Caco-2 (cell line): ENCODE measurements at regions not wholly inside any gene's neighbourhood (a gene's known extent, or its start where the extent isn't known, plus 50 kb on each side); places are given as distances from the start of the nearest gene placed in this dataset.

Source experiments
- BruUV-seq: library from RNA; stranded (reverse); fragments of 400-500 nt; replicated peaks from 2 replicates; lab custom pipeline; 2021; lab: Mats Ljungman, UMichigan
- CTCF ChIA-PET: fragments of 300-600 bp; sonication (Branson Sonifier 250); formaldehyde crosslinking; loops from one replicate; lab custom pipeline; 2022; ENCODE audit warnings: antibody characterized with exemption; lab: Charles Lee
- POLR2A ChIA-PET: fragments of 300-600 bp; sonication (Branson Sonifier 250); formaldehyde crosslinking; loops from one replicate; lab custom pipeline; 2022; ENCODE audit warnings: antibody characterized with exemption; lab: Charles Lee
- DNase-seq, 2 experiments: peaks; one replicate each; pipeline versions ENCODE4 v3.0.0 to v3.0.0-alpha.2; 2020 to 2022
- H3K27me3 ChIP-seq: replicated peaks from 2 replicates; pipeline ENCODE4 v1.6.0; 2011; ENCODE audit warnings: low read length; ENCODE audit not compliant: control insufficient read depth, insufficient read depth
- H3K36me3 ChIP-seq: 2 replicates; pipeline ENCODE4 v1.5.1; 2011; ENCODE audit warnings: low read length; ENCODE audit not compliant: control insufficient read depth, insufficient read depth
- H3K4me1 ChIP-seq: fragments of 250-450 bp; sonication (Bioruptor Pico); 2 replicates; pipeline ENCODE4 v1.5.1; 2020; ENCODE audit warnings: mild to moderate bottlenecking
- H3K4me3 ChIP-seq: 2 replicates; pipeline ENCODE4 v1.5.1; 2011; ENCODE audit warnings: low read depth, mild to moderate bottlenecking, control low read depth, low read length
- H3K9me3 ChIP-seq: fragments of 250-450 bp; sonication (Bioruptor Pico); 2 replicates; pipeline ENCODE4 v1.5.1; 2020; ENCODE audit warnings: mild to moderate bottlenecking, moderate library complexity
- H3K27ac Mint-ChIP-seq: one replicate; pipeline ENCODE4 v1.8.0; 2022; ENCODE audit warnings: mixed read lengths; ENCODE audit not compliant: unreplicated experiment
- H3K27me3 Mint-ChIP-seq: one replicate; pipeline ENCODE4 v1.8.0; 2022; ENCODE audit warnings: mixed read lengths; ENCODE audit not compliant: insufficient read depth, unreplicated experiment
- H3K36me3 Mint-ChIP-seq: one replicate; pipeline ENCODE4 v1.8.0; 2022; ENCODE audit warnings: mild to moderate bottlenecking, mixed read lengths; ENCODE audit not compliant: insufficient read depth, unreplicated experiment
- H3K4me1 Mint-ChIP-seq: one replicate; pipeline ENCODE4 v1.8.0; 2022; ENCODE audit warnings: low read depth, mixed read lengths; ENCODE audit not compliant: unreplicated experiment
- H3K4me3 Mint-ChIP-seq: one replicate; pipeline ENCODE4 v1.8.0; 2022; ENCODE audit warnings: mild to moderate bottlenecking, moderate library complexity, mixed read lengths; ENCODE audit not compliant: unreplicated experiment
- H3K9me3 Mint-ChIP-seq: one replicate; pipeline ENCODE4 v1.8.0; 2022; ENCODE audit warnings: mixed read lengths; ENCODE audit not compliant: unreplicated experiment
- CTCF ChIP-seq, 2 experiments: fragments of 200-600 bp in 1 of 2; IDR thresholded peaks; 1 replicate in 1 of 2; 2 replicates in 1 of 2; pipeline versions ENCODE4 v1.5.1 to v1.8.0; 2011 to 2022; ENCODE audit warnings: antibody characterized with exemption in 1 of 2, control low read depth in 1 of 2, inconsistent platforms in 1 of 2, low read depth in 1 of 2, low read length in 1 of 2, mild to moderate bottlenecking in 1 of 2, moderate library complexity in 1 of 2; ENCODE audit not compliant: insufficient read depth in 1 of 2, severe bottlenecking in 1 of 2, unreplicated experiment in 1 of 2
- intact Hi-C: fragments of 100-400 bp; cut with micrococcal nuclease; formaldehyde crosslinking; loops from one replicate; pipeline ENCODE4 v1.10.0; 2022; ENCODE audit not compliant: unreplicated experiment

- H3K4me1 Mint-ChIP-seq: no peaks in the 10 kb centered on the region
Measured at GRCh38 chr7:83786858-83787257, 137.9 kb upstream of the SEMA3E start.

GRCh38 chr7:83782628-83783027 is 133.7 kb upstream of the SEMA3E start:
- no peaks in the 10 kb centered on the region for H3K9me3 Mint-ChIP-seq
- no peak overlapping the region for H3K27ac Mint-ChIP-seq
- no peak for DNase-seq
- H3K4me1 Mint-ChIP-seq: no peaks in the 10 kb centered on the region
- Histone ChIP-seq H3K36me3 (no peaks in the 10 kb centered on the region), H3K4me3 (no peak overlapping the region), H3K9me3 (no peaks in the 10 kb centered on the region), H3K27me3 (no peaks in the 10 kb centered on the region), H3K4me1 (no peaks in the 10 kb centered on the region)
- POLR2A ChIA-PET: no interaction called here
- no peak for TF ChIP-seq CTCF (IDR thresholded peaks at IDR 0.05; ENCODE audit: insufficient read depth in 1 of 2, low read depth in 1 of 2, low read length in 1 of 2, severe bottlenecking in 1 of 2, unreplicated experiment in 1 of 2)
- intact Hi-C loops: no loop called here
- no peak overlapping the region for H3K4me3 Mint-ChIP-seq
- no peaks in the 10 kb centered on the region for H3K27me3 Mint-ChIP-seq
- CTCF ChIA-PET: no interaction called here
- H3K36me3 Mint-ChIP-seq: no peaks in the 10 kb centered on the region
- no TSS peak for BruUV-seq

More at GRCh38 chr7:83786858-83787257, 137.9 kb upstream of the SEMA3E start:
- H3K36me3 ChIP-seq: no peaks in the 10 kb centered on the region
- BruUV-seq: no TSS peak
- Mint-ChIP-seq H3K36me3 (no peaks in the 10 kb centered on the region), H3K9me3 (no peaks in the 10 kb centered on the region), H3K27ac (no peak overlapping the region), H3K27me3 (no peaks in the 10 kb centered on the region), H3K4me3 (no peak overlapping the region)
- CTCF ChIA-PET: no interaction called here
- no peaks in the 10 kb centered on the region for H3K27me3 ChIP-seq
- POLR2A ChIA-PET: no interaction called here
- TF ChIP-seq CTCF (IDR thresholded peaks at IDR 0.05; ENCODE audit: insufficient read depth in 1 of 2, low read depth in 1 of 2, low read length in 1 of 2, severe bottlenecking in 1 of 2, unreplicated experiment in 1 of 2): no peak
- no peak overlapping the region for H3K4me3 ChIP-seq
- DNase-seq: no peak
- intact Hi-C loops: no loop called here
- no peaks in the 10 kb centered on the region for H3K9me3 ChIP-seq
- H3K4me1 ChIP-seq: no peaks in the 10 kb centered on the region

- CTCF ChIA-PET: no interaction called here
- H3K27ac Mint-ChIP-seq: no peak overlapping the region
- no TSS peak for BruUV-seq
- no peak for DNase-seq
- intact Hi-C loops: no loop called here
- H3K4me3 ChIP-seq: no peak overlapping the region
- H3K27me3 Mint-ChIP-seq: no peaks in the 10 kb centered on the region
- H3K27me3 ChIP-seq: no peaks in the 10 kb centered on the region
- no peak overlapping the region for H3K4me3 Mint-ChIP-seq
- no peaks in the 10 kb centered on the region for H3K36me3 Mint-ChIP-seq
- no peaks in the 10 kb centered on the region for H3K36me3 ChIP-seq
- H3K4me1 ChIP-seq: no peaks in the 10 kb centered on the region
- TF ChIP-seq CTCF (IDR thresholded peaks at IDR 0.05; ENCODE audit: insufficient read depth in 1 of 2, low read depth in 1 of 2, low read length in 1 of 2, severe bottlenecking in 1 of 2, unreplicated experiment in 1 of 2): no peak
- no peaks in the 10 kb centered on the region for H3K9me3 Mint-ChIP-seq
- no peaks in the 10 kb centered on the region for H3K4me1 Mint-ChIP-seq
- POLR2A ChIA-PET: no interaction called here
- no peaks in the 10 kb centered on the region for H3K9me3 ChIP-seq
Measured at GRCh38 chr7:83778073-83778443, 129.1 kb upstream of the SEMA3E start.
